ENCODE measurements at regions not wholly inside any gene's neighbourhood (a gene's known extent, or its start where the extent isn't known, plus 50 kb on each side); places are given as distances from the start of the nearest gene placed in this dataset.

DNA sequence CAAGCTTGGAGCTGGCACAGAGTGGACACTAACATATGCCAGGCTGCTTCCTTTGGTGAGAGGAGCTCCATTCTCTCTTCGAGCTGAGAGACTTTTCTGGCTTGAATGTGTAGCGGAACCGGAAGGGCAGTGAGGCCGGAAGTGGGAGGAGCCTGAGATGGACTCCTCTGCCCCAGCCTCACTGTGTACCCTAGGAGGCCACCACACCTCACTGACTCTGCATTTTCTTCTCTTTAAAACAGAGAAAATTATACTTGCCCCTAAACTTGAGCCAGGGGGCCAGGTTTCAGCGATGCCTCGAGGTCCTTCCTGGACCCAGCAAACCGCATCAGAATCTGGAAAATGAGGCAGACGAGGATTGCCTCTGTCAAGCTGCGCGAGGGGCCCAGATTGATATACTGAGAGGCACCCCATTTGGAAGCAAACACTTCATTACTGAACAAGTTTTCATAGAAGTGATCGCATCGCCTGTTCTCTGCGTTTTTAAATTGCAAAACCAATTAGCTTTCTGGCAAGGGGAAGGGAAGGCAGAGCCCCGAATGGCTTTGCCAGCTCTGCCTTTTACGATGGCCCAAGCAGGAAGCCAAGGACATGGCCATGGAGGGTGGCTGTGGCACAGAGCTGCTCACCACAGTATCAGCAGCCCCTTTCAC, 708.1 kb downstream of the PTPRU start:
- ATAC-seq: no peak
- TF ChIP-seq ARNTL (CRISPR knock-in tag; IDR thresholded peaks at IDR 0.05; ENCODE audit: borderline replicate concordance, low read depth) (no peak), BACH2 (CRISPR knock-in tag; IDR thresholded peaks at IDR 0.05; ENCODE audit: borderline replicate concordance) (no peak), RARB (CRISPR knock-in tag; IDR thresholded peaks at IDR 0.05) (no peak), ZNF8 (CRISPR knock-in tag; IDR thresholded peaks at IDR 0.05) (no peak), CSRNP3 (CRISPR knock-in tag; IDR thresholded peaks at IDR 0.05) (no peak), PPARA (CRISPR knock-in tag; IDR thresholded peaks at IDR 0.05; ENCODE audit: borderline replicate concordance) (no peak), ZFP3 (CRISPR knock-in tag; IDR thresholded peaks at IDR 0.05) (no peak), ZNF70 (CRISPR knock-in tag; IDR thresholded peaks at IDR 0.05) (no peak)

DNA sequence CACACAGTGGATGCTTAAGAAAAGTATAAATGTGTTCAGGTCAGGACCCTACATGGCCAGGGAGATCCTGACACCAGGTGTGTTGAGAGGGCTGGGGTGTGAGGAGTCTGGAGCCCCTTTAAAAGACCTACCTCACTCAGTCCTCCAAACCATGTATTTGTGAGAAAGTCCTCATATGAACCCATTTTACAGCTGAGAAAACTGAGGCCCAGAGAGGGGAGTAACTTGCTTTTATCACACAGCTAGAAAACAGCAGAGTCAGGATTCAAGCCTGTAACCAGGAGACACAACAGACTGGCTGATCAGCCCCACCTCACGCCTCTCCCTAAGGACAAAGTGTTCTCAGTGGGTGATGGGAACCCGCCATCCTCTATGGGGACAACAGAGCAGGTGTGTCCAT, 706.7 kb downstream of the PTPRU start:
- ATAC-seq: no peak

More for the DNA sequence above, 706.7 kb downstream of the PTPRU start:
- TF ChIP-seq PPARA (CRISPR knock-in tag; IDR thresholded peaks at IDR 0.05; ENCODE audit: borderline replicate concordance) (no peak), ZNF8 (CRISPR knock-in tag; IDR thresholded peaks at IDR 0.05) (no peak), POU6F1 (CRISPR knock-in tag; IDR thresholded peaks at IDR 0.05; ENCODE audit: borderline replicate concordance, low read depth) (no peak), ZNF70 (CRISPR knock-in tag; IDR thresholded peaks at IDR 0.05) (no peak), CSRNP3 (CRISPR knock-in tag; IDR thresholded peaks at IDR 0.05) (no peak), ISL1 (CRISPR knock-in tag; IDR thresholded peaks at IDR 0.05) (no peak), ZFP30 (CRISPR knock-in tag; IDR thresholded peaks at IDR 0.05) (no peak), CSDC2 (CRISPR knock-in tag; IDR thresholded peaks at IDR 0.05) (no peak), CREB5 (CRISPR knock-in tag; IDR thresholded peaks at IDR 0.05; ENCODE audit: low read depth) (no peak), ZC3H10 (CRISPR knock-in tag; IDR thresholded peaks at IDR 0.05) (no peak), TSHZ2 (CRISPR knock-in tag; IDR thresholded peaks at IDR 0.05) (no peak), ZNF565 (CRISPR knock-in tag; conservative IDR thresholded peaks at IDR 0.05; ENCODE audit: low read depth) (no peak), ZFP3 (CRISPR knock-in tag; IDR thresholded peaks at IDR 0.05) (no peak), TCF4 (CRISPR knock-in tag; IDR thresholded peaks at IDR 0.05; ENCODE audit: borderline replicate concordance) (no peak), BACH2 (CRISPR knock-in tag; IDR thresholded peaks at IDR 0.05; ENCODE audit: borderline replicate concordance) (no peak), SNAI2 (CRISPR knock-in tag; IDR thresholded peaks at IDR 0.05) (no peak), ARNTL (CRISPR knock-in tag; IDR thresholded peaks at IDR 0.05; ENCODE audit: borderline replicate concordance, low read depth) (no peak), GLIS3 (CRISPR knock-in tag; IDR thresholded peaks at IDR 0.05) (no peak)
- TF ChIP-seq, protein P1, sequence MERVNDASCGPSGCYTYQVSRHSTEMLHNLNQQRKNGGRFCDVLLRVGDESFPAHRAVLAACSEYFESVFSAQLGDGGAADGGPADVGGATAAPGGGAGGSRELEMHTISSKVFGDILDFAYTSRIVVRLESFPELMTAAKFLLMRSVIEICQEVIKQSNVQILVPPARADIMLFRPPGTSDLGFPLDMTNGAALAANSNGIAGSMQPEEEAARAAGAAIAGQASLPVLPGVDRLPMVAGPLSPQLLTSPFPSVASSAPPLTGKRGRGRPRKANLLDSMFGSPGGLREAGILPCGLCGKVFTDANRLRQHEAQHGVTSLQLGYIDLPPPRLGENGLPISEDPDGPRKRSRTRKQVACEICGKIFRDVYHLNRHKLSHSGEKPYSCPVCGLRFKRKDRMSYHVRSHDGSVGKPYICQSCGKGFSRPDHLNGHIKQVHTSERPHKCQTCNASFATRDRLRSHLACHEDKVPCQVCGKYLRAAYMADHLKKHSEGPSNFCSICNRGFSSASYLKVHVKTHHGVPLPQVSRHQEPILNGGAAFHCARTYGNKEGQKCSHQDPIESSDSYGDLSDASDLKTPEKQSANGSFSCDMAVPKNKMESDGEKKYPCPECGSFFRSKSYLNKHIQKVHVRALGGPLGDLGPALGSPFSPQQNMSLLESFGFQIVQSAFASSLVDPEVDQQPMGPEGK (CRISPR knock-in tag; IDR thresholded peaks at IDR 0.05; ENCODE audit: borderline replicate concordance): no peak
